Gastroesophageal sphincter (tissue), 4 donors: ENCODE measurements at regions not wholly inside any gene's neighbourhood (a gene's known extent, or its start where the extent isn't known, plus 50 kb on each side); places are given as distances from the start of the nearest gene placed in this dataset.

Experiments used
- ATAC-seq: fragments of 150-250 bp; one replicate; pipeline ENCODE4 v1.9.1; 2016; ENCODE audit warnings: mild to moderate bottlenecking, moderate library complexity
- H3K27ac ChIP-seq, 4 donors: fragments of 200-600 bp; sonication (generic) in 3 of 4; 1 replicate in 3 of 4; 2 replicates in 1 of 4; pipeline ENCODE4 v1.5.1; 2016 to 2019
- H3K27me3 ChIP-seq: fragments of 200-600 bp; sonication (generic); one replicate; pipeline ENCODE4 v1.5.1; 2019
- H3K36me3 ChIP-seq, 2 donors: fragments of 200-600 bp; sonication (generic); one replicate each; pipeline ENCODE4 v1.5.1; 2019; ENCODE audit warnings: control low read depth in 1 of 2
- H3K4me1 ChIP-seq, 3 donors: fragments of 200-600 bp; sonication (generic); 1 replicate in 2 of 3; 2 replicates in 1 of 3; pipeline ENCODE4 v1.5.1; 2016 to 2019; ENCODE audit warnings: control low read depth in 2 of 3
- H3K4me3 ChIP-seq, 2 donors: fragments of 200-600 bp; sonication (generic); one replicate each; pipeline ENCODE4 v1.5.1; 2019; ENCODE audit warnings: mild to moderate bottlenecking in 1 of 2, moderate library complexity in 1 of 2
- H3K9me3 ChIP-seq, 3 donors: fragments of 200-600 bp; sonication (generic); one replicate each; pipeline ENCODE4 v1.5.1; 2017 to 2019; ENCODE audit warnings: control low read depth in 2 of 3
- CTCF ChIP-seq, 4 experiments: fragments of 200-600 bp in 2 of 4; fragments of 450-650 bp in 2 of 4; sonication (generic) in 1 of 4; IDR thresholded peaks; one replicate each; pipeline ENCODE4 v1.5.1; 2017 to 2019; ENCODE audit warnings: antibody characterized with exemption in 4 of 4, mild to moderate bottlenecking in 2 of 4, moderate library complexity in 2 of 4
- EP300 ChIP-seq: sonication (generic); formaldehyde crosslinking; IDR thresholded peaks from one replicate; pipeline ENCODE4 v1.6.1; 2017; ENCODE audit warnings: antibody characterized with exemption, mild to moderate bottlenecking
- POLR2A ChIP-seq, 2 donors: fragments of 450-650 bp; IDR thresholded peaks; one replicate each; pipeline ENCODE4 v1.6.1; 2017; ENCODE audit warnings: antibody characterized with exemption in 2 of 2, mild to moderate bottlenecking in 2 of 2, moderate library complexity in 1 of 2
- POLR2AphosphoS5 ChIP-seq: sonication (generic); formaldehyde crosslinking; IDR thresholded peaks from one replicate; pipeline ENCODE4 v1.6.1; 2017; ENCODE audit warnings: antibody characterized with exemption
- WGBS, 2 donors: methylation state at CpG; one replicate each; pipeline ENCODE4 v1.1.5; 2018; ENCODE audit warnings: low coverage in 1 of 2; 5-methylcytosine and 5-hydroxymethylcytosine counted together

GRCh38 chr4:136343340-136343739, 1189.0 kb downstream of the PCDH18 start:
- WGBS, 2 donors = 71 to 86% methylated on average over 2 to 3 of the region's 3 CpGs
- Histone ChIP-seq H3K4me3 (no peak overlapping the region), H3K27ac (no peak overlapping the region), H3K36me3 (no peaks in the 10 kb centered on the region), H3K4me1 (no peaks in the 10 kb centered on the region), H3K27me3 (no peaks in the 10 kb centered on the region), H3K9me3 (no peaks in the 10 kb centered on the region)
- no peak for ATAC-seq
- TF ChIP-seq EP300 (no peak), POLR2AphosphoS5 (no peak), POLR2A (IDR thresholded peaks at IDR 0.05) (no peak), CTCF (IDR thresholded peaks at IDR 0.05) (no peak)

GRCh38 chr4:136342666-136343065, 1189.6 kb downstream of the PCDH18 start:
- Histone ChIP-seq H3K27ac (no peak overlapping the region), H3K9me3 (no peaks in the 10 kb centered on the region), H3K4me1 (no peaks in the 10 kb centered on the region), H3K36me3 (no peaks in the 10 kb centered on the region), H3K4me3 (no peak overlapping the region), H3K27me3 (no peaks in the 10 kb centered on the region)
- WGBS, 2 donors = 79% methylated on average over 3 of the region's 3 CpGs; no CpG with 5 or more reads in 1 of the 2 donors
- no peak for ATAC-seq
- TF ChIP-seq CTCF (IDR thresholded peaks at IDR 0.05) (no peak), EP300 (no peak), POLR2A (IDR thresholded peaks at IDR 0.05) (no peak), POLR2AphosphoS5 (no peak)

GRCh38 chr4:136337216-136337615, 1195.1 kb downstream of the PCDH18 start:
- ATAC-seq = no peak

GRCh38 chr4:136336479-136336878, 1195.8 kb downstream of the PCDH18 start:
- H3K4me1 ChIP-seq = no peaks in the 10 kb centered on the region
- 100% methylated on average over 1 of the region's 4 CpGs; no CpG with 5 or more reads in 1 of the 2 donors for WGBS, 2 donors
- no peak overlapping the region for H3K4me3 ChIP-seq
- ATAC-seq = no peak
- H3K36me3 ChIP-seq = no peaks in the 10 kb centered on the region
- no peaks in the 10 kb centered on the region for H3K9me3 ChIP-seq
- TF ChIP-seq POLR2AphosphoS5 (no peak), POLR2A (IDR thresholded peaks at IDR 0.05) (no peak), EP300 (no peak), CTCF (IDR thresholded peaks at IDR 0.05) (no peak)
- H3K27me3 ChIP-seq = no peaks in the 10 kb centered on the region
- no peak overlapping the region for H3K27ac ChIP-seq

More at GRCh38 chr4:136337216-136337615, 1195.1 kb downstream of the PCDH18 start:
- Histone ChIP-seq H3K9me3 (no peaks in the 10 kb centered on the region), H3K27me3 (no peaks in the 10 kb centered on the region), H3K36me3 (no peaks in the 10 kb centered on the region), H3K4me3 (no peak overlapping the region), H3K27ac (no peak overlapping the region), H3K4me1 (no peaks in the 10 kb centered on the region)
- WGBS, 2 donors = 69% methylated on average over 4 of the region's 4 CpGs; no CpG with 5 or more reads in 1 of the 2 donors
- TF ChIP-seq CTCF (IDR thresholded peaks at IDR 0.05) = no peak
- no peak for TF ChIP-seq EP300
- no peak for TF ChIP-seq POLR2AphosphoS5
- no peak for TF ChIP-seq POLR2A (IDR thresholded peaks at IDR 0.05)

GRCh38 chr4:136329042-136329662, 1203.1 kb downstream of the PCDH18 start:
- H3K27me3 ChIP-seq = no peaks in the 10 kb centered on the region
- no peak overlapping the region for H3K4me3 ChIP-seq
- H3K4me1 ChIP-seq = no peaks in the 10 kb centered on the region
- ATAC-seq = peak; percentile 28
- WGBS, 2 donors = 94% methylated on average over 2 of the region's 3 CpGs; no CpG with 5 or more reads in 1 of the 2 donors
- H3K9me3 ChIP-seq = no peaks in the 10 kb centered on the region
- TF ChIP-seq POLR2A (IDR thresholded peaks at IDR 0.05) = no peak
- no peak for TF ChIP-seq CTCF (IDR thresholded peaks at IDR 0.05)
- no peak for TF ChIP-seq POLR2AphosphoS5
- no peak for TF ChIP-seq EP300
- H3K27ac ChIP-seq = no peak overlapping the region
- no peaks in the 10 kb centered on the region for H3K36me3 ChIP-seq
